HG03060 (cell line): ENCODE measurements at regions not wholly inside any gene's neighbourhood (a gene's known extent, or its start where the extent isn't known, plus 50 kb on each side); places are given as distances from the start of the nearest gene placed in this dataset.

Experiments
- ATAC-seq: cut with Tn5 transposase; IDR thresholded peaks from one replicate; pipeline ENCODE4 v1.9.1; 2021; ENCODE audit warnings: low read depth, moderate number of reproducible peaks; ENCODE audit not compliant: unreplicated experiment

DNA sequence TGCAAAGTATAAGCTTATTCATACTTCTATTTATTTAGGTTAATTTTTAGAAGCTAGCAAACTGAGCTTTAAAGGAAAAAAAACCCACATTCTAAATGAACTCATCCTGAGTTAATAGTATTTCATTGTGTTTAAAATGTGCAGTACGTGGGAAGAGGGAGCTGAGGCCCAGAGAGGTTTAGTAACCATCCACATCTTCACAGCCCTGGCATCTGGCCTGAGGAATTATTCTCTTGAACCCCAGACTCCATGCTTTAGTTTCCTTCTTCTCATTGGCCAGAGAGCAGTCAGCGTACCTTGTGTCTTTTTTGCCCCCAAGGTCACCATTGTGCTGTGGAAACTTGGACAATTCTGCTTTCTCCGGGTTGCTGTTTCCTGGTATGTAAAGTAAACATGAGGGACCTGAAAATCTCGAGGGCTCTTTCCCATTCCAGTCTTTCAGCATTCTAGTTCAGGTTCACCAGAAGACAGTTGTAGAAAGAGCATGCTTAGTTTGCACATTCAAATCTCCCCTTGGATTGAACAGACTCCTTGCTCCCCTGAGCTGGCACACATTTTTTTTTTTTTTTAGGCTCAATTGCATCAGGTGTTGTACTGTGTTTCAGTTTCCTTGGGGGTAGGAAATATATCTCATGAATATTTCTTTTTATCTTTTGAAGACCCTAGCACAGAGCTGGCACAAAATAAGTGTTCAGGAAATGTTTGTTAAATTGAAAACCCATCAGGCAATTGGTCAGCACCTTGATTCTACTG, 81.4 kb downstream of the MYCN start:
- ATAC-seq, result no peak

DNA sequence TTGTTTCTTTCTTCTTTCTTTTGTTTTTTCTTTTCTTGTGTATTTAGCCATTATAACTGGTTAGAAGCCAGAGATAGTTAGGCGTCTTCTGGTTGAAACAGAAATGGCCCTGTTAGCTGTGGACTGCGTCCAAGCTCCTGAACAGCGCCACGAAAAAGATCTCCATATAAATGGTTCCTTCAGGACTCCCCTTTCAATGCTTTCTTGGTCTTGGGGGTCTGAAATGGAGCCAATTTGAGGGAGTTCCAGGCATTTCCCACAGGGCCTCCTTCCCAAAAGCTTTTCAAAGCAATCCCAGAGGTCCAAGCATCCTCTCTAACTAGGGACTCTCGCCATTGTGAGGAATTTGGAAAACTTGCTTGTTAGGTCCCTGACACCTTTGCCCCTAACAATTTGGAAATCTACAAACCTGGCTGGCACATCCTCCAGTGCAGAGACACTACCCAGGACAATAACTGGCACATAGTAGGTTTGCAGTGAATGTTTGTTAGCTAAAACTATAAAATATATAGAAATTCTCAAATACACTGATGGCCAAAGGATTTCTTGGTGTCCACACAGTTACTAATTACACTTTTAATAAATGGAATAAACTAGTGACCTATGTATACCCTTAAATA, 80.1 kb downstream of the MYCN start:
- ATAC-seq, result no peak

DNA sequence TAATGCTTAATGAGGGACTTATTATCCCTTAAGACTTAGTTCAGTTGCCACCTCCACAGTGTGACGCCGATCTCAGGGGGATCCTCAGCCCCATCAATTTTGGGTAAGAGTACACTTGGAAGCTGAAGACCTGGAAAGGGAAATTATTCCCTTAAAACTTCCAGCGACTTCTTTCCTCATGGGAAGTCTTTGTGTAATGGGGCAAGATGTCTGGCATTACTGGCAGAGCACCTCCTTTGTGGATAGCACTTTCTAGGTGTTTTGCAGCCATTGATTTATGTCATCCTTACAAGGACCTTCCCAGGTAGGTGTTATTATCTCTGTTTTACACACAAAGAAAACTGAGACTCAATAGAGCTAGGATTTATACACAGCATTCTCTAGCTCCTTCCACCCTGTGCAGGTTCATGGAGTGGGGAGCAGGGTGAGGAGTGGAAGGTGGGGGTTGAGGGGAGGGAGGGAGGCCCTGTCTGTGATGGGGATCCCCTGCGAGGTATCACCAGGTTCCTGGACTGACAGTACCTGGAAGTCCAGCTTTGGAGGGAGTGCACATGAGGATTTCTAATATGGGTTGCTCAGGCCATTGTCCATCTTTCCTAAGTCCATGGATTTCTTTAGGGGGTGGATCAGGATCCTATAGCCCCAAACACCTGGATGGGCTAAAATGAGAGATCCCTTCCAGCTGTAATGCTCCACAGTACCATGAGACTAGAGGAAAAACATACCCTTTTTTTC, 79.4 kb downstream of the MYCN start:
- ATAC-seq, result no peak

DNA sequence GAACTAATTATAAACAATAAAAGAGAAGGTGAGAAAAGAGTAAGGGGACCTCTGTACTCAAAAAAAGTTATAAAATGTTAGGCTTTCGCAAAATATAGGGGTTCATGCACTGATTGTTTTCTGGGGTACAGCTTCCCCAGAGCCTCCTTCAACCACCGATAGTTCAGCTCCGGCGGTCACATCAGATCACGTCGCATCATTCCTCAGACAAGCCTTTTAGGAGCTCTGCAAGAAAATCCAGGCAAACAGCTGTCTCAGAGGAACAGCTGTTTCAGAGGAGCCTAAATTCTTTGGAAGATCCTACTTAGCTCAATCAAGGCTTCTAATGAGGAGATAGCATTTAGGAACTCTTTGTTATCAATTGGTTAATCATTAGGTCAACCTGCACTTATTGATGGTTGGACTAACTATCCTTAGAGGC, 78.7 kb downstream of the MYCN start:
- no peak for ATAC-seq

DNA sequence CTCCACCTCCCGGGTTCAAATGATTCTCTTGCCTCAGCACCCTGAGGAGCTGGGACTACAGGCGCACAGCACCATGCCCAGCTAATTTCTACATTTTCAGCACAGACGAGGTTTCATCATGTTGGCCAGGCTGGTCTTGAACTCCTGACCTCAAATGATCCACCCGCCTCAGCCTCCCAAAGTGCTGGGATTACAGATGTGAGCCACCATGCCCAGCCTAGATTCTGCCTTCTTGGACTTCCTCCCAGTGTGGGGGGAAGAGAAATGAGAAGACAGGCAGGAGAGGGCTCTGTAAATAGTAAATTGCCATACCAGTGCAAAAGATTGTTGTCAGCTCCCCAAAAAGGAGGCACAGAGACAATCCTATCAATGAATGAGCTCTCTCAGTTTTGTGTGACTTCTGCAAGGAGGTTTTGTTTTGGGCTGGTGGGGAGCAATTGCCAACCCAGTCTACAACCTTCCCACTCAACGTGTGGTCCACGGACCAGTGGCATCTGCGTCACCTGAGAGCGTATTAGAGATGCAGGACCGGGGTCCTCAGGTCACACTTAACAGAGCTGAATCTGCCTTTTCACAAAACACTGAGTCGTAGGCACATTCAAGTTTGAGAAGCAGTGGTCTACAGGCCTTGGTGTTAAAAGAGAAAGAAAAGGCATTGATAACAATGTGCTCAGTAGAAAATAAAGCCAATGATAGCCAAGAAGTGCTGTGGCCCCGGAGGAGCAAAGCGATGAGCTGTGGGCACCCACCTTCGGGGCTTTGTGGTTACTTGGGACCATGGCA, 78.1 kb downstream of the MYCN start:
- ATAC-seq, result no peak

DNA sequence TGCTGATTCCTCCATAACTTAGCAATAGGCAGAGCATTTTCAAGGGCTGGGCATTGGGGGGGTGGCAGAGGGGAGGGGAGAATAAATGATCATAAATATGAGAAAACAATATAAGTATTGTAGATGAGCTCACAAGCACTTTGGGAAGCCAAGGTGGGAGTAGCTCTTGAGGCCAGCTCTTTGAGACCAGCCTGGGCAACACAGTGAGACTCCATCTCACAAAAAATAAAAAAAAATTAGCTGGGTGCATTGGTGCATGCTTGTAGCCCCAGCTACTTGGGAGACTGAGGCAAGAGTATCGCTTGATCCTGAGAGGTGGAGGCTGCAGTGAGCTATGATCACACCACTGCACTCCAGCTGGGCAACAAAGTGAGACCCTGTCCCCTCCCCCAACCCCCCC, 75.9 kb downstream of the MYCN start:
- no peak for ATAC-seq

DNA sequence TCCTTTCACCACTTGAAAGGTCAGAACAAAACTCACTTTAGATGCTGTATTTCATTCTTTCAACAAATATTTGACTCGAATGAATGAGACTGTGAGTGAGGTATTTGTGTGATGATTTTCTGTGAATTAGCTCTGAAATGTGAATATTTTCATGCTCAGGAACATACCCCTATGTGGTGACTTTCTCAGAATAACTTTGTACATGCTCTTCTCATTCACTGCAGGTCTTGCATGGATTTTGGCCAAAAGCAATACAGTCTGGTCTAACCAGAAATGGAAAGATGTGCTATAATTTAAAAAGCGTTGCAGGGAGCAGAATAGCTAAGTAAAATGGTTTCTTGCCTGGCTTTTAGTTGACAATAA, 75.5 kb downstream of the MYCN start:
- ATAC-seq, result no peak

DNA sequence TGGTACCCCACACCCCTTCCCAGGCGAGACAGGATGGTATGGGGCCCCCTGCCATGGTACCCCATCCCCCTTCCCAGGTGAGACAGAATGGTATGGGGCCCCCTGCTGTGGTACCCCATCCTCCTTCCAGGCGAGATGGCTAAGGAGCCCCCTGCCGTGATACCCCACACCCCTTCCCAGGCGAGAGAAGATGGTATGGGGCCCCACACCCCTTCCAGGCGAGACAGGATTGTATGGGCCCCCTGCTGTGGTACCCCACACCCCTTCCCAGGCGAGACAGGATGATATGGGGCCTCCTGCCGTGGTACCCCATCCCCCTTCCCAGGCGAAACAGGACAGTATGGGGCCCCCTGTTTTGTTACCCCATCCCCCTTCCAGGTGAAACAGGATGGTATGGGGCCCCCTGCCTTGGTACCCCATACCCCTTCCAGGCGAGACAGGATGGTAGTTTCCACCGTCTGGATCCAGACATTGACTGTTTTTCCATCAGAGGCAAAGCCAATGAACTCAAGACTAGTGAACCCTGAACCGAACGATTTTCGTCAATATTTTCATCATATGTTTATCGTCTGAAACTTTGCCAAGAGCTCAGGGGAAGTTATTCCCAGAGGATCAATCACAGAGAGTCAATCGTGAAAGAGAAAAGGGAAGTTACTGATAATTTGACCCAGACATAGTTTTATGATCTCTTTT, 75.0 kb downstream of the MYCN start:
- no peak for ATAC-seq

DNA sequence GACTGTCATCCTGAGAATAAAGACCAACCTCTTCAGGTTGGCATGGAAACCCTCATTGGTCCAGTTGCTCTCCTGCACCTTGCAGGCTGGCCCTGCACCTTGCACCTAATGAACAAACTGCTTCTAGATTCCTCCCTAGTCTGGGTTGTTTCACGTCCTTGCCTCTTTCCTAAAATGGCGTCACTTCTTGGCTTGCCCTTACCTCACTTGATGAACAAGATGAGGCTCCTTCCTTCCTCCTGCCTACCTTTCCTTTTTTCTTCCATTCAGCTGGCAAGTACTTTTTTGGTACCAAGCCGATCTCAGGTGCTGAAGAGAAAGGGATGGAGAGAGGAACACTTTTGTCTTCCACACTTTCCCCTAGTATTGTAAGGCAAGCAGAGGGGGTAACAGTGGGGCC, 74.5 kb downstream of the MYCN start:
- ATAC-seq, result no peak

DNA sequence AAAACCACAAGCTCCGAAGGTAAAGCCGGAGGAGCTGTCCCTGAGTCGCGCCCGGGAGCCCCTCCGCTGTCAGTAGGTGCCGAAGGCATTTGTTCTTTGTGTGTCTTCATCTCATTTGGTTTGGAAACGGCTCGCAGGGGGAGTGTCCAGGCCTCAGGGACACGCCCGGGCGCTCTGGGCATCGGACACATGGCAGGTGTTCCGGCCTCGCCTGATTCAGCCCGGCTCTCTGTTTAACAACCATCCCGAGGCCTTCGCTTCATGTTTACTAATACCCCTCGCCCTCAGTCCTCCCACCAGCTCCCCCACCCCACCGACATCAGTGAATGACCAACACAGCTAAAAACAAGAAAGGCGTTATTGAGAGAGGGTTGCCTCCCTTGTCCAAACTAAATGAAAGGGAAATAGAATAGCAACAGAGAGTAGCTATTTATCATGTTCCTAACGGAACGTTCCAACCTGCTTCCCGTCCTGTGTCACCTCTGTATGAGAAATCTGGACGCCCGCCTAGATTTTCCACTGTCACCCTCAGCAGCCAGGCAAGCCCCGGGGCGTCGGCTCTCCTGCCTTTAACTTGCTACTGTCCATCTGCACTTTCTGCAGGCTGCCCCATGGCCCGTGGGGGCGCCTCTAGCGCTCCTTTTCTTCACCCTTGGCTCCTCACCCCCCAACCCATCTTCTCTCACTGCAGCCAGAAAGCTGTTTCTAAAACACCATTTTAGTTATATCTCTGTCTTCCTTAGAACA, 73.9 kb downstream of the MYCN start:
- ATAC-seq, result no peak

DNA sequence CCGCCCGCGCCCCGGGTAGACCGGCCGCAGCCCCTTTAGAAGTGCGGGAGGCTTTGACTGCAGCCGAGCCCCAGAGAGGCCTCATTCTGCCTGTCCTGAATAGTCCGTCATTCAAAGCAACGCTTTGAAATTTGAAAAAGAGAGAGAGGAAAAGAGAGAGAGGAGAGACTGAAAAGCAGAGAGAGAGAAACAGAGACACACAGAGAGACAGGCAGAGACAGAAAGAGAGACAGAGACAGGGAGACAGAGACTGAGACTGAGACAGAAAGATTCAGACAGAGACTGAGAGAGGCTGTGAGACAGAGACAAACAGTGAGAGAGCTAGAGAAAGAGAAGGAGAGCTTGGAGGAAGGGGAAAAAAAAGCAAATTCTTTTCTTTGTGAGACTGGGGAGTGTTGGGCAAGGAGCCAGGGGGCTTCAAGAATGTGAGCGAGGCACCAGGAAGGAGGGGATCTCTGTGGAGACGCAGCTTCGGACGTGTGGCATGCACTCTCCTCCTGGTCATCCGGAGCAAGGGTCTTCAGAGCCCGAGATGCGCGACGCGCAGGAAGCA, 73.1 kb downstream of the MYCN start:
- no peak for ATAC-seq

DNA sequence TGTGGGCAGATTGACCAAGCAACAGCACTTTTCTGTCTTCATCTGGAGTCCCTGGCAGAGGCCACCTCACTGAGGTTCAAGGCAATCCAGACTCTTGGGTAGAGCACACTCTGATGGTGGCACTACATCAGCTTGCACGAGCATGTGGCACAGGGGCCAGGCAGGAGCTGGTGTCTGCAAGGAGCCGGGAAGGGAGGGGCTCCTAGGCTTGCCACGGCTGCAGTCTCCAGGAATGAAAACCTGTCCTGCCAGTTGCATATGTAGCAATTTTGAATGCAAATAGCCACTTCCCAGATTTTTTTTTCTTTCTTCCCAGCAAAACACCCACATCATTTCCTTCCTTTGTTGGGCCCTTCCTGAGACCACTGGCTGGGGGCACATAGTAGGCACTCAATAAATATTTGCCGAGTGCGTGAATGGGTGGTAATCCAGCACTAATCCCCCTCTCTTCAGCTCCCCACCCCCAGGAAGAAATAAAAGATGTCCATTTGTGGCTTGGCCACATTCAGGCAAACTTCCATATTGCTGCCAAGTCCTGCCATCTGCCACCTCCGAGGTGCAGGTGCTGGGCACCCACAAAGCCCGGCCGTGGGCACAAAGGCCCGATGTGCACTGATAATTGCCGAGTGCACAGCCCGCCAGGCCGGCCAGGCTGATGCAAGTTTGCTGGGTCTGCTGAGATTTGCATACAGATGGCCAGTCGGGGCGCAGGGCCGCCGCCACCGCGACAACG, 72.4 kb downstream of the MYCN start:
- no peak for ATAC-seq

DNA sequence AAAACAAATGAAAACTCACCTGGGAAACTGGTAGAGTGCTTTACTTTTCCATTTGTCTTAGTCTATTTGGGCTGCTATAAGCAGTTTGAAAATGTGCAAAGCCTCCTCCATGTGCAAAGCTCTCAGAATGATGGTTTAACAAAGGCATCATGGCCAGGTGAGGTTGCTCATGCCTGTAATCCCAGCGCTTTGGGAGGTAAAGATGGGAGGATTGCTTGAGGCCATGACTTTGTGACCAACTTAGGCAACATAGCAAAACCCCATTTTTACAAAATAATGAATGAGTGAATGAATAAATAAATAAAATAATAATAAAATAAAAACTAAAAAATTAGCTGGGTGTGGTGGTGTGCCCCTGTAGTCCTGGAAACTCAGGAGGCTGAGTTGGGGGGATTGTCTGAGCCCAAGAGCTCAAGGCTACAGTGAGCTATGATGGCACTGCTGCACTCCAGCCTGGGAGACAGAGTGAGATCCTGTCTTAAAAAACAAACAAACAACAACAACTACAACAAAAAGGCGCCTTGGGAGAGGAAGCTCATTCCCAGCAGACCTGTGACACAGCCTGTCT, 71.8 kb downstream of the MYCN start:
- no peak for ATAC-seq

DNA sequence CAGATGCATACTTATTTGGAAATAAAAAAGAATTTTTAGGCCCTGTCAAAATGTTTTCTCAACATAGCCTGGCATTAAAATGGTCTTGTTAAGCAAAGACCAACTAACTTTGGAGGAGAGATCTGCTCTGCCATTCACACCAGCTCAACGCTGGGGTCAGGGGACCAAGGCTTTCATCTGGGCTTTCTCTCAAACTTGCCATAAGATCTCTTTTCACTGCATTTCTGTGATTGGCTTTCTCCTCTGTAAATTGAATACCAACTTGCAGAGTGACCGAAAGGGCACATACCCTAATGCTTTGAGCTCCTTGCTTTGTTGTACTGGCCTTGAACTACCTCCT, 71.2 kb downstream of the MYCN start:
- ATAC-seq, result no peak

DNA sequence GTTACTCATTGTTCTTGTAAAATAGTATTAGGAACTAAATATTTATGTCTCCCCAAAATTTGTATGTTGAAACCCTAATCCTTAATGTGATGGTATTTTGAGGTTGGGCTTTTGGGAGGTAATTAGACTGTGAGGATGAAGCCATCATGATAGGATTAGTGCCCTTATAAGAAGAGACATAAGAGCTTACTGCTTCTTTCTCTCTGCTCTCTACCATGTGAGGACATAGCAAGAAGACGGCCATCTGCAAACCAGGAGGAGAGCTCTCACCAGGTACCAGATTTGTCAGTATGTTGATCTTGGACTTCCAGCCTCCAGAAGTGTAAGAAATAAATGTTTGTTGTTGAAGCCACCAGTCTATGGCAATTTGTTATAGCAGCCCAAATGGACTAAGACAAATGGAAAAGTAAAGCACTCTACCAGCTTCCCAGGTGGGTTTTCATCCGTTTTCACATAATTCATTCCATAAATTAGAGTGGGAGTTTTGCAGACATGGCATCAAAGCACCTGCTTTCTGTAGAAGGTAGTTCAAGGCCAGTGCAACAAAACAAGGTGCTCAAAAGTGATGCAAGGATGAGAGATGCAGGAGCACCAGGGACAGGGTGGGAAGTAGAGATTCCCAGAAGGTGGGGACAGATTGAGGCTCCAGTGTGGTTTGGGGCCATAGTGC, 70.7 kb downstream of the MYCN start:
- ATAC-seq, result no peak

DNA sequence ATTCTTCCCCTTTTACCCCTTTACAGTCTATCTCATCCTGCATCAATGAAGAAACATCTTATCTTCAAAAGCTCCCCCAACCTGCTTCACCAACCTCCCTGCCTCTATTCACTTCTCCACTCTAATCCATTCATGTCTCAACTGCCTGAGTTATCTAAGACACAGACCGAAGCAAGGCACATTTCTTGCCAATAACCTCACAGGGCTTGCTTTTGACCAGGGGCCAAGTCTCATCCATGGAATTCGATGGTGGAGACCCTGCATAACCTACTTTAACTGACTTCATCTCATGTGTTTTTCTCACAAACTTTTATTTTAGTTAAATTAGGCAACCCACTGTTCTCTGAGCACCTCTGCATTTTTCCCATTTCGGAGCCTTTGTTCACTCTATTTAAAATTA, 69.7 kb downstream of the MYCN start:
- ATAC-seq, result no peak

DNA sequence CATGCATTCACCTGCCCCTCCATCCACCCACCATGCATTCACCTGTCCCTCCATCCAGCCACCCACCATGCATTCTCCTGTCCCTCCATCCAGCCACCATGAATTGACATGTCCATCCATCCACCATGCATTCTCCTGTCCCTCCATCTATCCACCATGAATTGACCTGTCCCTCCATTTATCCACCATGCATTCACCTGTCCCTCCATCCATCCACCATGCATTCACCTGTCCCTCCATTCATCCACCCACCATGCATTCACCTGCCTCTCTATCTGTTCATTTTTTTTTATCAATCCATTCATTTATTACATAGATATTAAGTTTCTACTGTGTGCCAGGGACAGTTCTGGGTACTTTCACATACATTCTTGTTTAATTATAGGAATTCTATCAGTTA, 69.2 kb downstream of the MYCN start:
- no peak for ATAC-seq

DNA sequence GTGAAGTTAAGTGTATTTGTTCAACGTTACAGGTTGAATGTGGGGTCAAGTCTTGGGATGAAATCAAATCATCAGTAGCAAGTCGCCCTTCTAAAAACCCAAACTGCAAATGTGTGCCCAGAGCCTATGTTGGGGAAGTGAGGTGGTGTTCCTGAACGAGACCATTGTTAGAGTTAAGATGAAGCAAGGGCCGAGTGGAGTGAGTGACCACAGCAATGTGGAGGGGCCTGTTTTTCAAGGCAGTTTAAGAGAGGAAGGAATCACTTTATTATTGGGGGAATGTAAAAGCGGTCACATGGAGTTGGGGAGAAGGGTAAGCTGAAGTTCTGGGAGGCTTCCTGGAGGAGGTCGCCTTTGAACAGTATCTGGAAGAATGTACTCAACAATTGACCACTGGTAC, 68.5 kb downstream of the MYCN start:
- no peak for ATAC-seq
